Type B pancreatic cell (in vitro differentiated cells): ENCODE measurements at regions not wholly inside any gene's neighbourhood (a gene's known extent, or its start where the extent isn't known, plus 50 kb on each side); places are given as distances from the start of the nearest gene placed in this dataset.

ENCODE experiments used
- DNase-seq: peaks from one replicate; pipeline ENCODE4 v3.0.0; 2021; ENCODE audit warnings: mixed read lengths; ENCODE audit not compliant: unreplicated experiment; ENCODE audit errors: extremely low spot score
- H3K27ac Mint-ChIP-seq: 2 replicates; pipeline ENCODE4 v1.8.0; 2021; ENCODE audit warnings: mild to moderate bottlenecking, mixed read lengths
- H3K27me3 Mint-ChIP-seq: 2 replicates; pipeline ENCODE4 v1.8.0; 2021; ENCODE audit warnings: mixed read lengths
- H3K36me3 Mint-ChIP-seq: 2 replicates; pipeline ENCODE4 v1.8.0; 2021; ENCODE audit warnings: mixed read lengths
- H3K4me1 Mint-ChIP-seq: one replicate; pipeline ENCODE4 v1.8.0; 2021; ENCODE audit warnings: mixed read lengths; ENCODE audit not compliant: unreplicated experiment
- H3K4me3 Mint-ChIP-seq: 2 replicates; pipeline ENCODE4 v1.8.0; 2021; ENCODE audit warnings: mild to moderate bottlenecking, mixed read lengths
- H3K9me3 Mint-ChIP-seq: 2 replicates; pipeline ENCODE4 v1.8.0; 2021; ENCODE audit warnings: mixed read lengths
- CTCF ChIP-seq: fragments of 200-600 bp; sonication (generic); conservative IDR thresholded peaks from 2 replicates; pipeline ENCODE4 v1.5.0; 2021; ENCODE audit warnings: antibody characterized with exemption, mild to moderate bottlenecking

GRCh38 chr5:152288917-152289595, 116.0 kb downstream of the NMUR2 start:
- no peak for TF ChIP-seq CTCF
- Mint-ChIP-seq H3K36me3 (no peaks in the 10 kb centered on the region), H3K4me3 (no peak overlapping the region), H3K9me3 (no peaks in the 10 kb centered on the region), H3K27ac (no peak overlapping the region), H3K4me1 (no peaks in the 10 kb centered on the region), H3K27me3 (no peaks in the 10 kb centered on the region)
- DNase-seq: no peak

DNA sequence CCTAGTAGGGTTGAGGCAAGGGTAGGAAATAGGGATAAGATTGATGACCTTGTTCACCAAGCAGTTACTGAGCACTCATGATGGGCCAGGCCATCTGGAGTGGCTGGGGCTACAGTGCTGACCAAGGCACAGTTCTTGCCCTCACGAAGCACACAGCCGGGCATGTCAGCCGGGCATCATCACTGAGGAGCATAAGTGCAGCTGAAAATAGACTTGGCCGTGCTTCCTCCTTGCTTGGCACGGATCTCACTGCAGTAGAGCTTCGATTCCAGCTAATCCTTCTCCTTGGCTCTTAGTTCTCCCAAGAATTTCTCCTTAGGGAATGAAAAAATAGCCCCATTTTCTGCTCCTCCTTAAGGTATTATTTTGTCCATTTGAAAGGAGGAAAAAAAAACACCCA, 116.6 kb downstream of the NMUR2 start:
- DNase-seq: no peak
- Mint-ChIP-seq H3K4me3 (no peak overlapping the region), H3K27me3 (no peaks in the 10 kb centered on the region), H3K27ac (no peak overlapping the region), H3K4me1 (no peaks in the 10 kb centered on the region), H3K36me3 (no peaks in the 10 kb centered on the region), H3K9me3 (no peaks in the 10 kb centered on the region)
- TF ChIP-seq CTCF: no peak

DNA sequence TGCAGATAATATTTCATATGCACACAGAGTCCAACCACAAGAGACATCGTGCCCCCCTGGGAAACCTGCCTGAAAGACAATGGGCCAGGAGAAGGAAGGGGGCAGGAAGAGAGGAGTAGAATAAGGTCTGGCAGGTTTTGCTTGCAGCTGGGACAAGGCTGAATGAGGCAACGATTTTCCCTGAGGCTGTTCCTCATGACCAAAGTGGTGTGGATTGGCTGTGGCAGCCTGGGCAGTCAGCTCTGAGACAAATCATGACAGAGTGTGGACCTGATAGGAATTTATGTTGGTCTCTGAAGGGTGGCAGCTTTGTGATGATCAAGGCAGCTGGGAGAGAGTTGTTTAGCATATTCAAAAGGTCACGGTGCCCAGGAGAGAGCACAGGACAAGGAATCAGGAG, 119.3 kb downstream of the NMUR2 start:
- no peaks in the 10 kb centered on the region for H3K4me1 Mint-ChIP-seq
- H3K4me3 Mint-ChIP-seq: no peak overlapping the region
- no peak for DNase-seq
- H3K27me3 Mint-ChIP-seq: no peaks in the 10 kb centered on the region
- no peaks in the 10 kb centered on the region for H3K9me3 Mint-ChIP-seq
- H3K27ac Mint-ChIP-seq: no peak overlapping the region
- H3K36me3 Mint-ChIP-seq: no peaks in the 10 kb centered on the region
- no peak for TF ChIP-seq CTCF

- no peaks in the 10 kb centered on the region for H3K9me3 Mint-ChIP-seq
- DNase-seq: no peak
- no peak overlapping the region for H3K4me3 Mint-ChIP-seq
- no peaks in the 10 kb centered on the region for H3K36me3 Mint-ChIP-seq
- no peaks in the 10 kb centered on the region for H3K27me3 Mint-ChIP-seq
- H3K27ac Mint-ChIP-seq: no peak overlapping the region
- no peaks in the 10 kb centered on the region for H3K4me1 Mint-ChIP-seq
- no peak for TF ChIP-seq CTCF
Measured at GRCh38 chr5:152282331-152282730, 122.7 kb downstream of the NMUR2 start.

DNA sequence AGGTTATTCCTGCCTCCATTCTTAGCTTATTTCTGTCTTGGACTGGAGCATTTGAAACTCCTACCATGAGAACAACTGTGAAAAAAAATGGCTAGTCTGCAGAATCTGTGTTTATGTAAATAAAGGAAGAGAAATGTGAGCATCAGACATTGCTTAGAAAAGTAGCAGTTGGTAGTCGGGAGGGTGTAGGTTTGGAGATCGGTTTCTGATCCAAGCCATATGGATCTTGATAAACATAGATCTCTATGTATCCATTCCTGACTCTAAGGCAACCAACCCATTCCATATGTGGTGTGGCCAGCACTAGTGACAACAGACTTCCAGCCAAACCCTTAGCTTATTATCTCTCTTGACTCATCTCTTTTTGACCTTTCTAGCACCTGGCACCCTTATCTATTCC, 127.1 kb downstream of the NMUR2 start:
- no peak for TF ChIP-seq CTCF
- H3K27ac Mint-ChIP-seq: no peak overlapping the region
- no peaks in the 10 kb centered on the region for H3K4me1 Mint-ChIP-seq
- H3K36me3 Mint-ChIP-seq: no peaks in the 10 kb centered on the region
- DNase-seq: no peak
- H3K9me3 Mint-ChIP-seq: no peaks in the 10 kb centered on the region
- no peak overlapping the region for H3K4me3 Mint-ChIP-seq
- H3K27me3 Mint-ChIP-seq: no peaks in the 10 kb centered on the region

GRCh38 chr5:152274224-152274623, 130.9 kb downstream of the NMUR2 start:
- Mint-ChIP-seq H3K27ac (no peak overlapping the region), H3K4me3 (no peak overlapping the region), H3K4me1 (no peaks in the 10 kb centered on the region), H3K36me3 (no peaks in the 10 kb centered on the region), H3K9me3 (no peaks in the 10 kb centered on the region), H3K27me3 (peaks cover 3% of the 10 kb centered on the region)
- no peak for DNase-seq
- no peak for TF ChIP-seq CTCF
